Adipose tissue (tissue), 3 donors: ENCODE measurements at regions not wholly inside any gene's neighbourhood (a gene's known extent, or its start where the extent isn't known, plus 50 kb on each side); places are given as distances from the start of the nearest gene placed in this dataset.

Experiments
- H3K27ac ChIP-seq: one replicate; pipeline ENCODE4 v1.5.1; 2013; ENCODE audit warnings: low read depth, low read length
- WGBS, 3 donors: extraction: QIAGEN DNeasy Blood & Tissue Kit; methylation state at CpG; one replicate each; pipeline ENCODE4 v1.1.7; 2013; 5-methylcytosine and 5-hydroxymethylcytosine counted together
- donor health status: healthy with polysubstance abuse.
- donor health status: Bipolar disorder and iron deficiency.
- donor health status: healthy.

GRCh38 chr3:16024548-16024947 lies 149.9 kb upstream of the GALNT15 start:
- H3K27ac ChIP-seq, result no peak overlapping the region
- 45 to 70% (median 50%) methylated on average over 1 of the region's 1 CpG for WGBS, 3 donors

- WGBS, 3 donors, result 17 to 34% (median 27%) methylated on average over 3 of the region's 3 CpGs
- H3K27ac ChIP-seq, result no peak overlapping the region
These were observed 147.7 kb upstream of the GALNT15 start for GRCh38 chr3:16026753-16027152.

GRCh38 chr3:16028604-16029003 lies 145.9 kb upstream of the GALNT15 start:
- 76 to 90% (median 79%) methylated on average over 2 of the region's 2 CpGs for WGBS, 3 donors

GRCh38 chr3:16030342-16030741 lies 144.1 kb upstream of the GALNT15 start:
- 85 to 97% (median 91%) methylated on average over 4 of the region's 4 CpGs for WGBS, 3 donors
- no peak overlapping the region for H3K27ac ChIP-seq

More at GRCh38 chr3:16028604-16029003, 145.9 kb upstream of the GALNT15 start:
- H3K27ac ChIP-seq, result no peak overlapping the region

GRCh38 chr3:16031434-16031833 lies 143.0 kb upstream of the GALNT15 start:
- 92 to 97% (median 96%) methylated on average over 2 of the region's 2 CpGs for WGBS, 3 donors

GRCh38 chr3:16033889-16034687 lies 140.4 kb upstream of the GALNT15 start:
- no peak overlapping the region for H3K27ac ChIP-seq
- 85 to 88% (median 87%) methylated on average over 3 of the region's 3 CpGs for WGBS, 3 donors

More at GRCh38 chr3:16031434-16031833, 143.0 kb upstream of the GALNT15 start:
- H3K27ac ChIP-seq, result no peak overlapping the region

GRCh38 chr3:16040991-16041390 lies 133.5 kb upstream of the GALNT15 start:
- no peak overlapping the region for H3K27ac ChIP-seq
- 90 to 94% (median 91%) methylated on average over 2 of the region's 2 CpGs for WGBS, 3 donors

- WGBS, 3 donors, result 10 to 14% (median 13%) methylated on average over 5 of the region's 5 CpGs
- H3K27ac ChIP-seq, result no peak overlapping the region
These were observed 125.8 kb upstream of the GALNT15 start for GRCh38 chr3:16048435-16049318.

- WGBS, 3 donors, result 49 to 76% (median 58%) methylated on average over 16 of the region's 16 CpGs
- H3K27ac ChIP-seq, result no peak overlapping the region
These were observed 123.6 kb upstream of the GALNT15 start for GRCh38 chr3:16050641-16051467.

- WGBS, 3 donors, result 76 to 88% (median 77%) methylated on average over 4 of the region's 4 CpGs
- H3K27ac ChIP-seq, result no peak overlapping the region
These were observed 122.8 kb upstream of the GALNT15 start for GRCh38 chr3:16051691-16052090.

- no peak overlapping the region for H3K27ac ChIP-seq
These were observed 121.5 kb upstream of the GALNT15 start for GRCh38 chr3:16052964-16053363.

- H3K27ac ChIP-seq, result no peak overlapping the region
These were observed 120.7 kb upstream of the GALNT15 start for GRCh38 chr3:16053794-16054193.

GRCh38 chr3:16055606-16056211 lies 118.8 kb upstream of the GALNT15 start:
- 52 to 56% (median 53%) methylated on average over 7 of the region's 7 CpGs for WGBS, 3 donors
- H3K27ac ChIP-seq, result no peak overlapping the region

- WGBS, 3 donors, result 63 to 80% (median 68%) methylated on average over 2 of the region's 2 CpGs
- no peak overlapping the region for H3K27ac ChIP-seq
These were observed 118.3 kb upstream of the GALNT15 start for GRCh38 chr3:16056217-16056616.

- no peak overlapping the region for H3K27ac ChIP-seq
- 85 to 92% (median 89%) methylated on average over 1 of the region's 1 CpG for WGBS, 3 donors
These were observed 116.0 kb upstream of the GALNT15 start for GRCh38 chr3:16058521-16058920.

- WGBS, 3 donors, result 95 to 97% (median 96%) methylated on average over 5 of the region's 5 CpGs
- peak overlapping the region; percentile 76 for H3K27ac ChIP-seq
These were observed 115.4 kb upstream of the GALNT15 start for GRCh38 chr3:16059081-16059537.

- peak overlapping the region; percentile 53 for H3K27ac ChIP-seq
- 71 to 89% (median 81%) methylated on average over 2 of the region's 2 CpGs for WGBS, 3 donors
These were observed 114.6 kb upstream of the GALNT15 start for GRCh38 chr3:16059711-16060357.
